Bronchial epithelial cell (primary cell): ENCODE measurements at regions not wholly inside any gene's neighbourhood (a gene's known extent, or its start where the extent isn't known, plus 50 kb on each side); places are given as distances from the start of the nearest gene placed in this dataset.
"Not testable (repeated sequence)": the region's sequence is repeated elsewhere in the genome, so short reads cannot be mapped to it uniquely, and the experiment has no call there.

Experiments
- DNase-seq: peaks from one replicate; pipeline ENCODE4 v3.0.0-alpha.2; 2010; ENCODE audit warnings: low read depth
- FAIRE-seq: peaks from 2 replicates; lab custom pipeline; 2011; peaks lifted over from hg19 to GRCh38; lab: Jason Lieb, UNC
- H3K27me3 ChIP-seq: 2 replicates; pipeline ENCODE4 v1.5.1; 2011; ENCODE audit warnings: low read length; ENCODE audit not compliant: control insufficient read depth, insufficient read depth
- H3K36me3 ChIP-seq: 2 replicates; pipeline ENCODE4 v1.5.1; 2011; ENCODE audit warnings: low read length; ENCODE audit not compliant: control insufficient read depth, insufficient read depth
- H3K4me3 ChIP-seq: 2 replicates; pipeline ENCODE4 v1.5.1; 2011; ENCODE audit warnings: mild to moderate bottlenecking, low read depth, low read length, control low read depth
- CTCF ChIP-seq: IDR thresholded peaks from 2 replicates; pipeline ENCODE4 v1.5.1; 2011; ENCODE audit warnings: mild to moderate bottlenecking, moderate library complexity, low read length, control low read depth, inconsistent platforms; ENCODE audit not compliant: insufficient read depth, severe bottlenecking

GRCh38 chr14:45787167-45787566, 534.2 kb upstream of the MIS18BP1 start:
- H3K4me3 ChIP-seq = no peak overlapping the region
- no peaks in the 10 kb centered on the region for H3K27me3 ChIP-seq
- no peak for DNase-seq
- H3K36me3 ChIP-seq = no peaks in the 10 kb centered on the region
- no peak for FAIRE-seq
- no peak for TF ChIP-seq CTCF

GRCh38 chr14:45786266-45786665, 533.3 kb upstream of the MIS18BP1 start:
- no peak for TF ChIP-seq CTCF
- Histone ChIP-seq H3K4me3 (no peak overlapping the region), H3K27me3 (no peaks in the 10 kb centered on the region), H3K36me3 (no peaks in the 10 kb centered on the region)
- DNase-seq (peak; percentile 31), FAIRE-seq (no peak)

GRCh38 chr14:45785240-45785639, 532.2 kb upstream of the MIS18BP1 start:
- TF ChIP-seq CTCF = no peak
- H3K36me3 ChIP-seq = no peaks in the 10 kb centered on the region
- no peak for FAIRE-seq
- DNase-seq = peak; percentile 97
- H3K4me3 ChIP-seq = no peak overlapping the region
- no peaks in the 10 kb centered on the region for H3K27me3 ChIP-seq

- no peaks in the 10 kb centered on the region for H3K27me3 ChIP-seq
- H3K36me3 ChIP-seq = no peaks in the 10 kb centered on the region
- no peak overlapping the region for H3K4me3 ChIP-seq
- no peak for DNase-seq
- no peak for TF ChIP-seq CTCF
- no peak for FAIRE-seq
Observed at GRCh38 chr14:45766247-45766646, 513.2 kb upstream of the MIS18BP1 start.

GRCh38 chr14:45757655-45758054, 504.7 kb upstream of the MIS18BP1 start:
- FAIRE-seq (no peak), DNase-seq (no peak)
- no peak for TF ChIP-seq CTCF
- Histone ChIP-seq H3K4me3 (no peak overlapping the region), H3K27me3 (no peaks in the 10 kb centered on the region), H3K36me3 (no peaks in the 10 kb centered on the region)

GRCh38 chr14:45756412-45756811, 503.4 kb upstream of the MIS18BP1 start:
- H3K36me3 ChIP-seq, H3K27me3 ChIP-seq, H3K4me3 ChIP-seq, FAIRE-seq: not testable (repeated sequence)
- peak; percentile 7 for DNase-seq
